SHP77 (cell line): ENCODE measurements at regions not wholly inside any gene's neighbourhood (a gene's known extent, or its start where the extent isn't known, plus 50 kb on each side); places are given as distances from the start of the nearest gene placed in this dataset.
"Not testable (repeated sequence)": the region's sequence is repeated elsewhere in the genome, so short reads cannot be mapped to it uniquely, and the experiment has no call there.

Experiments
- DNase-seq, 2 experiments: peaks; one replicate each; lab custom pipeline; 2025; lab: John Stamatoyannopoulos, UW

GRCh38 chr3:147153830-147154539, 252.4 kb downstream of the ZIC4 start:
- DNase-seq: no peak

- DNase-seq: no peak
Measured at GRCh38 chr3:147152476-147152875, 253.9 kb downstream of the ZIC4 start.

GRCh38 chr3:147141516-147142288, 264.6 kb downstream of the ZIC4 start:
- no peak for DNase-seq

- DNase-seq: no peak
Measured at GRCh38 chr3:147139341-147139740, 267.0 kb downstream of the ZIC4 start.

GRCh38 chr3:147132168-147132567, 274.2 kb downstream of the ZIC4 start:
- no peak for DNase-seq

- no peak for DNase-seq
Measured at GRCh38 chr3:147130461-147130860, 275.9 kb downstream of the ZIC4 start.

GRCh38 chr3:147129665-147130064, 276.7 kb downstream of the ZIC4 start:
- no peak for DNase-seq

- DNase-seq: no peak
Measured at GRCh38 chr3:147122350-147122749, 284.0 kb downstream of the ZIC4 start.

- DNase-seq: no peak
Measured at GRCh38 chr3:147119989-147120388, 286.4 kb downstream of the ZIC4 start.

GRCh38 chr3:147119346-147119745, 287.0 kb downstream of the ZIC4 start:
- no peak for DNase-seq

- no peak for DNase-seq
Measured at GRCh38 chr3:147118611-147119010, 287.7 kb downstream of the ZIC4 start.

GRCh38 chr3:147117631-147118030, 288.7 kb downstream of the ZIC4 start:
- DNase-seq: no peak

GRCh38 chr3:147113293-147114044, 292.9 kb downstream of the ZIC4 start:
- no peak for DNase-seq

- no peak for DNase-seq
Measured at GRCh38 chr3:147099076-147099475, 307.3 kb downstream of the ZIC4 start.

GRCh38 chr3:147090461-147090860, 315.9 kb downstream of the ZIC4 start:
- no peak for DNase-seq

- DNase-seq: no peak
Measured at GRCh38 chr3:147089286-147089685, 317.1 kb downstream of the ZIC4 start.

GRCh38 chr3:147059500-147059899, 346.8 kb downstream of the ZIC4 start:
- DNase-seq: not testable (repeated sequence)

GRCh38 chr3:147049821-147050220, 356.5 kb downstream of the ZIC4 start:
- DNase-seq: no peak

- DNase-seq: no peak
Measured at GRCh38 chr3:147049305-147049704, 357.0 kb downstream of the ZIC4 start.

- no peak for DNase-seq
Measured at GRCh38 chr3:147046916-147047315, 359.4 kb downstream of the ZIC4 start.

- no peak for DNase-seq
Measured at GRCh38 chr3:147038481-147038880, 367.9 kb downstream of the ZIC4 start.

GRCh38 chr3:147034359-147034758, 372.0 kb downstream of the ZIC4 start:
- DNase-seq: no peak

GRCh38 chr3:147030274-147030673, 376.1 kb downstream of the ZIC4 start:
- DNase-seq: no peak
